Nephron (organoid): ENCODE measurements at regions not wholly inside any gene's neighbourhood (a gene's known extent, or its start where the extent isn't known, plus 50 kb on each side); places are given as distances from the start of the nearest gene placed in this dataset.
A peak's percentile ranks its signal among the peaks of the same experiment; 100 is the strongest.
"Not testable (repeated sequence)": the region's sequence is repeated elsewhere in the genome, so short reads cannot be mapped to it uniquely, and the experiment has no call there.

Experiments used
- H3K27ac Mint-ChIP-seq, 3 experiments: 2 replicates each; pipeline ENCODE4 v1.8.0; 2020; ENCODE audit warnings: mixed read lengths in 3 of 3, mild to moderate bottlenecking in 2 of 3, moderate library complexity in 1 of 3
- H3K27me3 Mint-ChIP-seq: 2 replicates; pipeline ENCODE4 v1.8.0; 2021; ENCODE audit warnings: low read depth, mild to moderate bottlenecking, moderate library complexity, mixed read lengths
- H3K36me3 Mint-ChIP-seq: 2 replicates; pipeline ENCODE4 v1.8.0; 2020; ENCODE audit warnings: low read depth, mixed read lengths
- H3K4me1 Mint-ChIP-seq: 2 replicates; pipeline ENCODE4 v1.8.0; 2020; ENCODE audit warnings: mixed read lengths
- H3K4me3 Mint-ChIP-seq, 3 experiments: 2 replicates each; pipeline ENCODE4 v1.8.0; 2020; ENCODE audit warnings: mild to moderate bottlenecking in 3 of 3, mixed read lengths in 3 of 3, moderate library complexity in 2 of 3
- H3K9me3 Mint-ChIP-seq: 2 replicates; pipeline ENCODE4 v1.8.0; 2020; ENCODE audit warnings: mixed read lengths
- TF ChIP-seq, protein P1 (sequence below), 3 experiments: fragments of 200-600 bp; sonication (generic); IDR thresholded peaks; one replicate each; pipeline ENCODE4 v1.5.0; 2021; ENCODE audit warnings: antibody characterized with exemption in 3 of 3; ENCODE audit not compliant: unreplicated experiment in 3 of 3

- H3K27ac Mint-ChIP-seq = peak overlapping the region; percentile 64 to 85 (median 77)
- no peaks in the 10 kb centered on the region for H3K27me3 Mint-ChIP-seq
- peak overlapping the region; percentile 53 to 71 (median 56) for H3K4me3 Mint-ChIP-seq
- H3K36me3 Mint-ChIP-seq = peaks cover 4% of the 10 kb centered on the region
- H3K4me1 Mint-ChIP-seq = peaks cover 23% of the 10 kb centered on the region
- TF ChIP-seq, protein P1, sequence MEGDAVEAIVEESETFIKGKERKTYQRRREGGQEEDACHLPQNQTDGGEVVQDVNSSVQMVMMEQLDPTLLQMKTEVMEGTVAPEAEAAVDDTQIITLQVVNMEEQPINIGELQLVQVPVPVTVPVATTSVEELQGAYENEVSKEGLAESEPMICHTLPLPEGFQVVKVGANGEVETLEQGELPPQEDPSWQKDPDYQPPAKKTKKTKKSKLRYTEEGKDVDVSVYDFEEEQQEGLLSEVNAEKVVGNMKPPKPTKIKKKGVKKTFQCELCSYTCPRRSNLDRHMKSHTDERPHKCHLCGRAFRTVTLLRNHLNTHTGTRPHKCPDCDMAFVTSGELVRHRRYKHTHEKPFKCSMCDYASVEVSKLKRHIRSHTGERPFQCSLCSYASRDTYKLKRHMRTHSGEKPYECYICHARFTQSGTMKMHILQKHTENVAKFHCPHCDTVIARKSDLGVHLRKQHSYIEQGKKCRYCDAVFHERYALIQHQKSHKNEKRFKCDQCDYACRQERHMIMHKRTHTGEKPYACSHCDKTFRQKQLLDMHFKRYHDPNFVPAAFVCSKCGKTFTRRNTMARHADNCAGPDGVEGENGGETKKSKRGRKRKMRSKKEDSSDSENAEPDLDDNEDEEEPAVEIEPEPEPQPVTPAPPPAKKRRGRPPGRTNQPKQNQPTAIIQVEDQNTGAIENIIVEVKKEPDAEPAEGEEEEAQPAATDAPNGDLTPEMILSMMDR (IDR thresholded peaks at IDR 0.05; ENCODE audit: unreplicated experiment in 3 of 3) = no peak
- peaks cover 8% of the 10 kb centered on the region for H3K9me3 Mint-ChIP-seq
Measured at GRCh38 chr14:40347675-40348074, 915.4 kb upstream of the FBXO33 start.

GRCh38 chr14:40346275-40346674 lies 914.0 kb upstream of the FBXO33 start:
- H3K4me3 Mint-ChIP-seq = peak overlapping the region in 1 of 3 experiments; percentile 45
- TF ChIP-seq, protein P1 (IDR thresholded peaks at IDR 0.05; ENCODE audit: unreplicated experiment in 3 of 3) = no peak
- H3K27me3 Mint-ChIP-seq = no peaks in the 10 kb centered on the region
- H3K27ac Mint-ChIP-seq = peak overlapping the region in 2 of 3 experiments; percentile 28 to 85
- peaks cover 23% of the 10 kb centered on the region for H3K4me1 Mint-ChIP-seq
- H3K36me3 Mint-ChIP-seq = peaks cover 4% of the 10 kb centered on the region
- peaks cover 8% of the 10 kb centered on the region for H3K9me3 Mint-ChIP-seq

- Mint-ChIP-seq H3K4me1 (peaks cover 23% of the 10 kb centered on the region), H3K36me3 (peaks cover 4% of the 10 kb centered on the region), H3K27me3 (no peaks in the 10 kb centered on the region), H3K4me3 (no peak overlapping the region), H3K27ac (peak overlapping the region; percentile 72 to 85 (median 79)), H3K9me3 (peaks cover 8% of the 10 kb centered on the region)
- TF ChIP-seq, protein P1 (IDR thresholded peaks at IDR 0.05; ENCODE audit: unreplicated experiment in 3 of 3) = no peak
Measured at GRCh38 chr14:40345334-40345733, 913.1 kb upstream of the FBXO33 start.

- no peaks in the 10 kb centered on the region for H3K27me3 Mint-ChIP-seq
- H3K9me3 Mint-ChIP-seq = no peaks in the 10 kb centered on the region
- H3K4me3 Mint-ChIP-seq = no peak overlapping the region
- no peak overlapping the region for H3K27ac Mint-ChIP-seq
- H3K4me1 Mint-ChIP-seq = peaks cover 11% of the 10 kb centered on the region
- TF ChIP-seq, protein P1 (IDR thresholded peaks at IDR 0.05; ENCODE audit: unreplicated experiment in 3 of 3) = no peak
- no peaks in the 10 kb centered on the region for H3K36me3 Mint-ChIP-seq
Measured at GRCh38 chr14:40340708-40341107, 908.5 kb upstream of the FBXO33 start.

DNA sequence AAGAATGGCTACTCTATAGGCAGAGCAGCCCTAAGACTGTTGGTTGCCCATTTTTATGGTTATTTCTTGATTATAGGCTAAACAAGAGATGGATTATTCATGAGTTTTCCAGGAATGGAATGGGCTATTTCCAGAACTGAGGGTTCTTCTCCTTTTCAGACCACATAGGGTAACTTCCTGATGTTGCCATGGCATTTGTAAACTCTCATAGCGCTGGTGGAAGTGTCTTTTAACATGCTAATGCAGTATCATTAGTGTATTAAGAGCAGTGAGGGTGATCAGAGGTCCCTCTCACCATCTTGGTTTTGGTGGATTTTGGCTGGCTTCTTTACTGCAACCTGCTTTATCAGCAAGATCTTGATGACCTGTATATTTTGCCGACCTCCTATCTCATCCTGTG lies 904.6 kb upstream of the FBXO33 start:
- Mint-ChIP-seq H3K4me3 (no peak overlapping the region), H3K9me3 (peaks cover 6% of the 10 kb centered on the region), H3K36me3 (no peaks in the 10 kb centered on the region), H3K27me3 (no peaks in the 10 kb centered on the region), H3K27ac (no peak overlapping the region), H3K4me1 (peaks cover 5% of the 10 kb centered on the region)
- TF ChIP-seq, protein P1 (IDR thresholded peaks at IDR 0.05; ENCODE audit: unreplicated experiment in 3 of 3) = no peak

GRCh38 chr14:40326519-40326918 lies 894.3 kb upstream of the FBXO33 start:
- H3K36me3 Mint-ChIP-seq, H3K27ac Mint-ChIP-seq, H3K4me1 Mint-ChIP-seq, H3K4me3 Mint-ChIP-seq, H3K9me3 Mint-ChIP-seq, H3K27me3 Mint-ChIP-seq: not testable (repeated sequence)
